Brain microvascular endothelial cell (primary cell): ENCODE measurements at regions not wholly inside any gene's neighbourhood (a gene's known extent, or its start where the extent isn't known, plus 50 kb on each side); places are given as distances from the start of the nearest gene placed in this dataset.
"Not testable (repeated sequence)": the region's sequence is repeated elsewhere in the genome, so short reads cannot be mapped to it uniquely, and the experiment has no call there.

Source experiments
- DNase-seq: peaks from one replicate; pipeline ENCODE4 v3.0.0-alpha.2; 2020
- H3K27ac ChIP-seq: fragments of 250-450 bp; sonication (Bioruptor Pico); 2 replicates; pipeline ENCODE4 v1.5.1; 2020; ENCODE audit warnings: mild to moderate bottlenecking, moderate library complexity
- H3K27me3 ChIP-seq: fragments of 250-450 bp; sonication (Bioruptor Pico); replicated peaks from 2 replicates; pipeline ENCODE4 v1.5.1; 2020; ENCODE audit warnings: mild to moderate bottlenecking
- H3K36me3 ChIP-seq: fragments of 250-450 bp; sonication (Bioruptor Pico); replicated peaks from 2 replicates; pipeline ENCODE4 v1.5.1; 2020; ENCODE audit warnings: mild to moderate bottlenecking
- H3K4me3 ChIP-seq: 2 replicates; pipeline ENCODE4 v1.5.1; 2011; ENCODE audit warnings: low read depth, mild to moderate bottlenecking, control low read depth, low read length, moderate library complexity
- CTCF ChIP-seq: IDR thresholded peaks from 2 replicates; pipeline ENCODE4 v1.5.1; 2011; ENCODE audit warnings: low read depth, mild to moderate bottlenecking, moderate library complexity, low read length, control low read depth, inconsistent platforms; ENCODE audit errors: missing control alignments
- in situ Hi-C: cut with HindIII; loops from 2 replicates; pipeline ENCODE4 v1.10.0; 2017; ENCODE audit warnings: low sequenced_read_pairs, low pct_ligation_motif_present

GRCh38 chr5:50343715-50344114 lies 97.4 kb downstream of the EMB start:
- H3K27me3 ChIP-seq = no peaks in the 10 kb centered on the region
- H3K36me3 ChIP-seq = no peaks in the 10 kb centered on the region
- TF ChIP-seq CTCF = no peak
- no peak overlapping the region for H3K27ac ChIP-seq
- DNase-seq = no peak
- in situ Hi-C loops = no loop called here
- H3K4me3 ChIP-seq = no peak overlapping the region

GRCh38 chr5:50340757-50341156 lies 100.3 kb downstream of the EMB start:
- in situ Hi-C loops = no loop called here
- Histone ChIP-seq H3K36me3 (no peaks in the 10 kb centered on the region), H3K27ac (no peak overlapping the region), H3K27me3 (no peaks in the 10 kb centered on the region), H3K4me3 (no peak overlapping the region)
- no peak for TF ChIP-seq CTCF
- no peak for DNase-seq

- H3K36me3 ChIP-seq, H3K4me3 ChIP-seq, H3K27ac ChIP-seq, H3K27me3 ChIP-seq, DNase-seq, in situ Hi-C loops: not testable (repeated sequence)
These were observed 110.5 kb downstream of the EMB start for GRCh38 chr5:50330633-50331032.

GRCh38 chr5:50328193-50328729 lies 112.8 kb downstream of the EMB start:
- H3K27me3 ChIP-seq = no peaks in the 10 kb centered on the region
- in situ Hi-C loops = no loop called here

GRCh38 chr5:50325237-50325832 lies 115.8 kb downstream of the EMB start:
- H3K27ac ChIP-seq = no peak overlapping the region
- peak; percentile 41 for TF ChIP-seq CTCF
- in situ Hi-C loops = no loop called here
- no peak overlapping the region for H3K4me3 ChIP-seq
- H3K27me3 ChIP-seq = no peaks in the 10 kb centered on the region
- peak; percentile 2 for DNase-seq
- H3K36me3 ChIP-seq = no peaks in the 10 kb centered on the region

More at GRCh38 chr5:50328193-50328729, 112.8 kb downstream of the EMB start:
- DNase-seq = no peak
- H3K27ac ChIP-seq = no peak overlapping the region
- no peak for TF ChIP-seq CTCF
- no peak overlapping the region for H3K4me3 ChIP-seq
- no peaks in the 10 kb centered on the region for H3K36me3 ChIP-seq

- Histone ChIP-seq H3K36me3 (no peaks in the 10 kb centered on the region), H3K27me3 (no peaks in the 10 kb centered on the region), H3K4me3 (no peak overlapping the region), H3K27ac (no peak overlapping the region)
- TF ChIP-seq CTCF = peak; percentile 66
- in situ Hi-C loops = no loop called here
- DNase-seq = no peak
These were observed 120.8 kb downstream of the EMB start for GRCh38 chr5:50320131-50320749.
